Stimulated activated CD4-positive, alpha-beta T cell treated with anti-CD3 and anti-CD28 coated beads, Interleukin-2, amount 100 ng/mL, for 48 hours (primary cell): ENCODE measurements at regions not wholly inside any gene's neighbourhood (a gene's known extent, or its start where the extent isn't known, plus 50 kb on each side); places are given as distances from the start of the nearest gene placed in this dataset.

ENCODE experiments used
- DNase-seq, 2 donors: peaks; one replicate each; pipeline ENCODE4 v3.0.0-alpha.2; 2020

GRCh38 chr3:34687671-34688070 lies 889.2 kb downstream of the PDCD6IP start:
- DNase-seq, result no peak

- DNase-seq, result no peak
These were observed 898.4 kb downstream of the PDCD6IP start for GRCh38 chr3:34696831-34697230.

- no peak for DNase-seq
These were observed 904.6 kb downstream of the PDCD6IP start for GRCh38 chr3:34703053-34703452.

- no peak for DNase-seq
These were observed 914.3 kb upstream of the ARPP21 start for GRCh38 chr3:34724916-34725499.

GRCh38 chr3:34725774-34726173 lies 913.6 kb upstream of the ARPP21 start:
- no peak for DNase-seq

GRCh38 chr3:34727700-34728099 lies 911.6 kb upstream of the ARPP21 start:
- DNase-seq, result no peak

GRCh38 chr3:34742151-34742550 lies 897.2 kb upstream of the ARPP21 start:
- no peak for DNase-seq

- DNase-seq, result no peak
These were observed 880.6 kb upstream of the ARPP21 start for GRCh38 chr3:34758630-34759261.

- DNase-seq, result no peak
These were observed 861.9 kb upstream of the ARPP21 start for GRCh38 chr3:34777386-34777785.

- no peak for DNase-seq
These were observed 860.2 kb upstream of the ARPP21 start for GRCh38 chr3:34779092-34779491.

- DNase-seq, result no peak
These were observed 859.0 kb upstream of the ARPP21 start for GRCh38 chr3:34780294-34780693.

- DNase-seq, result no peak
These were observed 858.4 kb upstream of the ARPP21 start for GRCh38 chr3:34780973-34781372.

GRCh38 chr3:34782871-34783270 lies 856.5 kb upstream of the ARPP21 start:
- DNase-seq, result no peak

GRCh38 chr3:34783876-34784275 lies 855.4 kb upstream of the ARPP21 start:
- no peak for DNase-seq

- no peak for DNase-seq
These were observed 846.3 kb upstream of the ARPP21 start for GRCh38 chr3:34793057-34793456.

GRCh38 chr3:34807611-34808010 lies 831.7 kb upstream of the ARPP21 start:
- no peak for DNase-seq

GRCh38 chr3:34808287-34808686 lies 831.0 kb upstream of the ARPP21 start:
- DNase-seq, result no peak

GRCh38 chr3:34828847-34829246 lies 810.5 kb upstream of the ARPP21 start:
- DNase-seq, result no peak

GRCh38 chr3:34832865-34833508 lies 806.3 kb upstream of the ARPP21 start:
- DNase-seq, result no peak

- DNase-seq, result no peak
These were observed 801.2 kb upstream of the ARPP21 start for GRCh38 chr3:34837848-34838741.

- DNase-seq, result no peak
These were observed 796.4 kb upstream of the ARPP21 start for GRCh38 chr3:34842706-34843480.

GRCh38 chr3:34844323-34844620 lies 795.1 kb upstream of the ARPP21 start:
- no peak for DNase-seq

- no peak for DNase-seq
These were observed 788.2 kb upstream of the ARPP21 start for GRCh38 chr3:34851137-34851536.
